GM13976 (cell line): ENCODE measurements at regions not wholly inside any gene's neighbourhood (a gene's known extent, or its start where the extent isn't known, plus 50 kb on each side); places are given as distances from the start of the nearest gene placed in this dataset.

ENCODE experiments used
- DNase-seq: peaks from one replicate; pipeline ENCODE4 v3.0.0; 2012; ENCODE audit warnings: low spot score
- in situ Hi-C: fragments of 300-500 bp; cut with MboI; formaldehyde crosslinking; loops from one replicate; pipeline ENCODE4 v1.12.0; 2022; ENCODE audit warnings: low sequenced_read_pairs, mixed read lengths, inconsistent platforms; ENCODE audit not compliant: unreplicated experiment
- TF ChIP-seq, protein P1 (sequence below): IDR thresholded peaks from 2 replicates; pipeline ENCODE4 v1.5.1; 2012; ENCODE audit warnings: borderline replicate concordance, mild to moderate bottlenecking; ENCODE audit not compliant: insufficient read depth; ENCODE audit errors: extremely low read depth, missing control alignments, control extremely low read depth

DNA sequence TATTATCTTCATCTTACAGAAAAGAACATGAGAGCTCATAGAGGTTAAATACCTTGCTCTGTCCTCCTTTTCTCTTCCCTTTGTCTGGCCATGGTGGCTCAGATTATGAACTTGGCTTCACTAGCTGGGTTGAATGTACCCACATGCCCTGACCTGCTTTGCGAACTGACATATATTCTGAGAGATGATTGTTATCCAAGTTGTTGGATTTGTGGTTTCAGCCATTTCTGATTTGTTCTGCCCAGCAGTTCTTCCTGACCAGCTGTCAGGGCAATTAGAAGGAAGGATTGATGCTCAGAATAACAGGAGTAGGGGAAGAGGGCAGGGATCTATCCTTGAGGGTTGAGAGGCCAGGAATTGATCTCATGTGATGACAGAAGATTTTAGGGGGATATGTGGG lies 236.8 kb upstream of the FAM98A start:
- in situ Hi-C loops = no loop called here
- TF ChIP-seq, protein P1, sequence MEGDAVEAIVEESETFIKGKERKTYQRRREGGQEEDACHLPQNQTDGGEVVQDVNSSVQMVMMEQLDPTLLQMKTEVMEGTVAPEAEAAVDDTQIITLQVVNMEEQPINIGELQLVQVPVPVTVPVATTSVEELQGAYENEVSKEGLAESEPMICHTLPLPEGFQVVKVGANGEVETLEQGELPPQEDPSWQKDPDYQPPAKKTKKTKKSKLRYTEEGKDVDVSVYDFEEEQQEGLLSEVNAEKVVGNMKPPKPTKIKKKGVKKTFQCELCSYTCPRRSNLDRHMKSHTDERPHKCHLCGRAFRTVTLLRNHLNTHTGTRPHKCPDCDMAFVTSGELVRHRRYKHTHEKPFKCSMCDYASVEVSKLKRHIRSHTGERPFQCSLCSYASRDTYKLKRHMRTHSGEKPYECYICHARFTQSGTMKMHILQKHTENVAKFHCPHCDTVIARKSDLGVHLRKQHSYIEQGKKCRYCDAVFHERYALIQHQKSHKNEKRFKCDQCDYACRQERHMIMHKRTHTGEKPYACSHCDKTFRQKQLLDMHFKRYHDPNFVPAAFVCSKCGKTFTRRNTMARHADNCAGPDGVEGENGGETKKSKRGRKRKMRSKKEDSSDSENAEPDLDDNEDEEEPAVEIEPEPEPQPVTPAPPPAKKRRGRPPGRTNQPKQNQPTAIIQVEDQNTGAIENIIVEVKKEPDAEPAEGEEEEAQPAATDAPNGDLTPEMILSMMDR = no peak
- no peak for DNase-seq

DNA sequence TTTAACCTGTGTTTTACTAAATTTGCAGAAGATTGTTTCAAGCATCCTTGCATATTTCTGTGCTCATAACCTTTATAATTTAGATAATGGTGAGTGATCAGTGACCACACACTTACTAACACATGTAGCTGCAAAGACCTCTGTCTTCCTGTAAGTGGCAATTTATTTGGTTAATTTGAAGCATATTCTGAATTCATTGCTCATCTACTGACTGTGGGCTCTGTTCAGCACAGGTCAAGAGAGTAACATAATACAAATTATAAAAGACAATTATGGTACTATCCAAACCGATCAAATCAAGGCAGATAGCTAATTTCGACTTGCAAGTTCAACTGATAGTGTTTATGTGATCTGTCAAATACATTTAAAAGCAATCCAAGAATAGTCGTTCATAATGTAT lies 223.9 kb upstream of the FAM98A start:
- TF ChIP-seq, protein P1 = no peak
- in situ Hi-C loops = no loop called here
- no peak for DNase-seq

DNA sequence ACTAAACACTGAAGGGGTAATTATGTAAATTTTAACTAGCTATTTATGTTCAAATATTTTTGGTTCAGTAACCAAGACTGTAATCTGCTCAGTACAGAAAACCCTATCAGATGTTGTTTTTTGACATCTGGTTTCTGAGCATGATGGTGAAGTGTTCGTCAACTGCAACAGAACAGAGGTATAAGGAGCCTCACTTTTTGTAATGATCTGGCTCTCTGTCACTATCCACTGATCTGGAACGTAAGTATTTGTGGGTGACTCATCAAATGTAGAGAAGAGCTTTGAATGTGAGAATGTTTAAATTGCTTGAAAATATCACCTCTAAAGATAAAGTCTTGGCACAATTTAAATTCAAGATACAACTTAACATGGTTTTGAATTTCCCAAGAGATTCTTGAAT lies 213.6 kb upstream of the FAM98A start:
- no peak for DNase-seq
- in situ Hi-C loops = no loop called here
- TF ChIP-seq, protein P1 = no peak

DNA sequence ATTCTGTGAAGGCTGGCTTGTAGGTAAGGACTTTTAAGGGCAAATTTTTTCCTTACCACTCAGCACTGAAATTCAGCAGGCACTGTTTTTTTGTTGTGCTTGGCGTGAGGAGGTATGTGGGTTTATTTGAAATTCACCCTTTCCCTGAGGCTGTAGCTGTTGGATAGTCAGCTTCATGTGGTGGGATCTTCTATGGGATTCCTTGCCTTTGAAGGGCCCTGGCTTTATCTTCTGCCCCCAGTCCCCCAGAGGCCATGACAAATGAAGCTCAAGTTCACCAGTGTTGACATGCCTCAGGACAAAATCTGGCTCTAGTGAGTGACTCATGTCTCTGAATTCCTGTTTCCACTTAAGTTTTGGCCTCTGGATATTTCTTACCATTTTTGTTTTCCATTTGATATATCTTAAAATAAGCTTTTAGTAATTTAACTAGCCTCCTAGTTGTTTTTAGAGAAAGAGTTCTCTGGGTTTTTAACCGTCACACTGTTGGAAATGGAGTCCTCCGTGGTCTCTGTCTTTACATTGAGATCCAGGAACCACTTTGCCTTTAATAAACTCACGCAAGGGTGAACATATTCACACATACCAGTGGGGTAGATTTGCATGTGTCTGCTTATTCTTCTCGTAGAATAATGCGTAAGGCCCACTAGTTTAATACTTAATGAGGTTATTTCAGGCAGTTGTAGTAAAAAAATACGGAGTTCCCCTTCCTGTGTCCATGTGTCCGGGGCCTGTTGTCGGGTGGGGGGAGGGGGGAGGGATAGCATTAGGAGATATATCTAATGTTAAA lies 211.1 kb upstream of the FAM98A start:
- no peak for DNase-seq
- in situ Hi-C loops = no loop called here
- TF ChIP-seq, protein P1 = no peak

DNA sequence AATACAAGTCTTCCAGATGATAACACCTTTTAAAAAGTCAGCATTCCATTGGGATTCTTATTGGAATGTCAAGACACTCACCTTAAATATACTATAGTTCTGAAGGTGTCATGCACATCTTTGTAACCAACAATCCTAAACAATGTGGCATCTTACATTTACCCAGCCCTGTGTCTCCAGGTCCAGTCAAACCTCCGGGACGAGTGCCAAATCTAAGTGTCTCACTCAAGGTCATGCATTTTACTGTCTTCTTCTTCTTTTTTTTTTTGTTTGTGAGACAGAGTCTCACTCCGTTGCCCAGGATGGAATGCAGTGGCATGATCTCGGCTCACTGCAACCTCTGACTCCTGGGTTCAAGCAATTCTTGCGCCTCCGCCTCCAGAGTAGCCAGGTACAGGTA lies 206.9 kb upstream of the FAM98A start:
- TF ChIP-seq, protein P1 = no peak
- DNase-seq = no peak
- in situ Hi-C loops = no loop called here

DNA sequence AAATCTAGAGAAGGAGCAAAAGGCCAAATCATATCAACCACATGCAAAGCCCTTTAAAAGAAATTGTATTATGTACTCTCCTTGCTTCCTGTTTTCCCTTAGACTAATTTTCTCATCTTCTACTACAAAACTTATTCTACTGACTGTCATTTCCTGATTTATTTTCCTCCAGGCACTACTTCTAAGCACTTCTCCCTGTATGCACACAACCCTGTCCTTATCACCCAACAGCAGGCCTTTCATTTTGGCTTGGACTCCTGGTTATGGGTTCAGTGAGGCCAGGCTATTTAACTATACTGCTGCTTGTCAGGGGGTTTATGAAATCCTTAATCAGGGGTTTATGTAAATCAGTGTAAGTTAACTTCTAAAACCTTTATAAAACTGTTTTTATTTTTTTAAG lies 205.1 kb upstream of the FAM98A start:
- TF ChIP-seq, protein P1 = no peak
- in situ Hi-C loops = no loop called here
- DNase-seq = no peak
